ENCODE measurements at regions not wholly inside any gene's neighbourhood (a gene's known extent, or its start where the extent isn't known, plus 50 kb on each side); places are given as distances from the start of the nearest gene placed in this dataset.

GRCh38 chr14:25464772-25465171 lies 414.8 kb upstream of the STXBP6 start:
- no peaks in the 10 kb centered on the region for H4K20me1 ChIP-seq (ENCODE audit: insufficient read depth)
- TF ChIP-seq CTCF (conservative IDR thresholded peaks at IDR 0.05; ENCODE audit: low read depth, low read length), result no peak

GRCh38 chr14:25464078-25464477 lies 414.1 kb upstream of the STXBP6 start:
- no peak for TF ChIP-seq CTCF (conservative IDR thresholded peaks at IDR 0.05; ENCODE audit: low read depth, low read length)
- no peak overlapping the region for H3K9ac ChIP-seq
- no peak overlapping the region for H2AFZ ChIP-seq (ENCODE audit: low read depth)
- H3K27ac ChIP-seq, result no peak overlapping the region
- H4K20me1 ChIP-seq (ENCODE audit: insufficient read depth), result no peaks in the 10 kb centered on the region
- no peak overlapping the region for H3K4me3 ChIP-seq (IDR thresholded peaks at IDR 0.05; ENCODE audit: insufficient read depth, low read depth, low read length)
- no peaks in the 10 kb centered on the region for H3K27me3 ChIP-seq (ENCODE audit: insufficient read depth, low read depth)
- peaks cover 12% of the 10 kb centered on the region for H3K4me1 ChIP-seq (ENCODE audit: low read depth, poor library complexity, severe bottlenecking)
- no peaks in the 10 kb centered on the region for H3K79me2 ChIP-seq (ENCODE audit: insufficient read depth, low read depth)
- no peak overlapping the region for H3K4me2 ChIP-seq
- H3K36me3 ChIP-seq (ENCODE audit: insufficient read depth), result no peaks in the 10 kb centered on the region

More at GRCh38 chr14:25464772-25465171, 414.8 kb upstream of the STXBP6 start:
- Histone ChIP-seq H3K27me3 (ENCODE audit: insufficient read depth, low read depth) (no peaks in the 10 kb centered on the region), H3K79me2 (ENCODE audit: insufficient read depth, low read depth) (no peaks in the 10 kb centered on the region), H3K27ac (no peak overlapping the region), H3K9ac (no peak overlapping the region), H2AFZ (ENCODE audit: low read depth) (no peak overlapping the region), H3K4me2 (no peak overlapping the region), H3K36me3 (ENCODE audit: insufficient read depth) (no peaks in the 10 kb centered on the region), H3K4me1 (ENCODE audit: low read depth, poor library complexity, severe bottlenecking) (peaks cover 12% of the 10 kb centered on the region), H3K4me3 (IDR thresholded peaks at IDR 0.05; ENCODE audit: insufficient read depth, low read depth, low read length) (no peak overlapping the region)

DNA sequence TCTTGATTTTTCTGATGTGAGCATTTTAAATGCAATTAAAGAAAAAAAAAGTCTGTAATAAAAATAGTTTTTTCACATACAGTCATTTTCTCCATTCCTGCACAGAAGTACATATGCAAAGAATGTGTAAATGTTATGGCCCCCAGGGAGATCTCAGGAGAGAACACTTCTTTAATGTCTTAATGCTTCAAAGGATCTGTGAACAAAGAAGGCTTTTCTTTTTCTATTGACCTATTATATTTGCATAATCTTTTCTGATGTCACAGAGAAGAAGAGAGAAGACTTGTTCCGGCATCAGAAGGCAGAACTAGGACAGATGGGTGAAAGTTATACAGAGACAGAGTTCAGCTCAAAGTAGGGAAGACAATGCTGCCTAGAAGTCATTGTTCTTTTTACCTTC lies 413.5 kb upstream of the STXBP6 start:
- no peak overlapping the region for H3K9ac ChIP-seq
- no peak for TF ChIP-seq CTCF (conservative IDR thresholded peaks at IDR 0.05; ENCODE audit: low read depth, low read length)
- H3K4me1 ChIP-seq (ENCODE audit: low read depth, poor library complexity, severe bottlenecking), result peaks cover 12% of the 10 kb centered on the region
- H3K36me3 ChIP-seq (ENCODE audit: insufficient read depth), result no peaks in the 10 kb centered on the region
- H3K4me3 ChIP-seq (IDR thresholded peaks at IDR 0.05; ENCODE audit: insufficient read depth, low read depth, low read length), result no peak overlapping the region
- H2AFZ ChIP-seq (ENCODE audit: low read depth), result no peak overlapping the region
- H3K4me2 ChIP-seq, result no peak overlapping the region
- no peaks in the 10 kb centered on the region for H3K79me2 ChIP-seq (ENCODE audit: insufficient read depth, low read depth)
- no peak overlapping the region for H3K27ac ChIP-seq
- no peaks in the 10 kb centered on the region for H3K27me3 ChIP-seq (ENCODE audit: insufficient read depth, low read depth)
- H4K20me1 ChIP-seq (ENCODE audit: insufficient read depth), result no peaks in the 10 kb centered on the region

DNA sequence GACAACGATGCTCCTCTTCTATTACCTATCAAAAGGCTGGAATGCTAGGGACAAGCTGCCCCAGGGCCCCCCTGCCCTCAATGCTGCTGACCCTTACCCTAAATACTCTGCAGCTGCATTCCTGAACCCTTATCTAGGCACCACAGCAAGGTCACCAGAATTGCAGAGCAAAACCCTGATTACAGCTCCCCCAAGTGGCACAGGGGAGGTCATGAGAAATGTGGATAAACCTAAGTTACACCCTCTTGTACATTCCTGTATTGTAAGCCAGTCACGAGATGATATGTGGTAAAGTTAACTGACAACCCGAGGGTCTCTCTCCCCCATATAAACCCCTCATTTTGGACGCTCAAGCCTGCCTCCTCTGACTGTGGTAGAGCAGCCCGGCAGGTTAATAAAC lies 411.8 kb upstream of the STXBP6 start:
- TF ChIP-seq CTCF (conservative IDR thresholded peaks at IDR 0.05; ENCODE audit: low read depth, low read length), result no peak

More for the DNA sequence above, 411.8 kb upstream of the STXBP6 start:
- no peak overlapping the region for H3K4me3 ChIP-seq (IDR thresholded peaks at IDR 0.05; ENCODE audit: insufficient read depth, low read depth, low read length)
- no peak overlapping the region for H3K27ac ChIP-seq
- no peaks in the 10 kb centered on the region for H3K27me3 ChIP-seq (ENCODE audit: insufficient read depth, low read depth)
- H3K36me3 ChIP-seq (ENCODE audit: insufficient read depth), result no peaks in the 10 kb centered on the region
- no peaks in the 10 kb centered on the region for H3K79me2 ChIP-seq (ENCODE audit: insufficient read depth, low read depth)
- H3K4me2 ChIP-seq, result no peak overlapping the region
- H3K9ac ChIP-seq, result no peak overlapping the region
- no peaks in the 10 kb centered on the region for H4K20me1 ChIP-seq (ENCODE audit: insufficient read depth)
- H3K4me1 ChIP-seq (ENCODE audit: low read depth, poor library complexity, severe bottlenecking), result no peaks in the 10 kb centered on the region
- H2AFZ ChIP-seq (ENCODE audit: low read depth), result no peak overlapping the region
